Right lobe of liver (tissue), 4 donors: ENCODE measurements at regions not wholly inside any gene's neighbourhood (a gene's known extent, or its start where the extent isn't known, plus 50 kb on each side); places are given as distances from the start of the nearest gene placed in this dataset.

ENCODE experiments used
- POLR2A ChIP-seq: fragments of 450-650 bp; IDR thresholded peaks from one replicate; pipeline ENCODE4 v1.6.1; 2017; ENCODE audit warnings: antibody characterized with exemption, mild to moderate bottlenecking
- TF ChIP-seq, protein P1 (sequence below), 4 donors: fragments of 200-600 bp in 3 of 4; fragments of 450-650 bp in 1 of 4; IDR thresholded peaks; one replicate each; pipeline versions ENCODE4 v1.5.1 to v1.8.0; 2016 to 2022; ENCODE audit warnings: antibody characterized with exemption in 4 of 4, mild to moderate bottlenecking in 2 of 4
- donor health status: DM: no; HTN: no; CAD: no.
- donor health status: DM: no; HTN: no; CAD: no.
- donor health status: DM: no; HTN: yes; CAD: no.

DNA sequence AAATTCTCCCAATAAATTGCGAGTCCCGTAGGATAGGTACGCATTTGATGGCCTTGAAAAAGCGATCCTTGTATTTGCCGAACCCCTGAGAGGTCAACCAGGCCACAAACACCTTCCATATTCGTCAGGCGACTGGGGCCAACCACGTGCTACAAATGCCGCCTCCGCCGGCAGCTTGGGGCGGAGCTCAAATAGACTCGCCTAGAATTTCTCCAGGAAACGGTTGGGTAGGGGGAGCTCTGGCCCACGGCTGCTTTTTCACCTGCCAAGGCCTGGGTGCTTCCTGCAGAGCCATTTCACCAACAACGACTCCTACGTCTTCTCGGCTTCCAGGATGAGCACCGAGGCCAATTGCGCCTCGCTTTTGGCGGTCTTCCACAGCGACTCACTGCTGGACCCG is 53.4 kb upstream of the KIF5B start:
- TF ChIP-seq, protein P1, sequence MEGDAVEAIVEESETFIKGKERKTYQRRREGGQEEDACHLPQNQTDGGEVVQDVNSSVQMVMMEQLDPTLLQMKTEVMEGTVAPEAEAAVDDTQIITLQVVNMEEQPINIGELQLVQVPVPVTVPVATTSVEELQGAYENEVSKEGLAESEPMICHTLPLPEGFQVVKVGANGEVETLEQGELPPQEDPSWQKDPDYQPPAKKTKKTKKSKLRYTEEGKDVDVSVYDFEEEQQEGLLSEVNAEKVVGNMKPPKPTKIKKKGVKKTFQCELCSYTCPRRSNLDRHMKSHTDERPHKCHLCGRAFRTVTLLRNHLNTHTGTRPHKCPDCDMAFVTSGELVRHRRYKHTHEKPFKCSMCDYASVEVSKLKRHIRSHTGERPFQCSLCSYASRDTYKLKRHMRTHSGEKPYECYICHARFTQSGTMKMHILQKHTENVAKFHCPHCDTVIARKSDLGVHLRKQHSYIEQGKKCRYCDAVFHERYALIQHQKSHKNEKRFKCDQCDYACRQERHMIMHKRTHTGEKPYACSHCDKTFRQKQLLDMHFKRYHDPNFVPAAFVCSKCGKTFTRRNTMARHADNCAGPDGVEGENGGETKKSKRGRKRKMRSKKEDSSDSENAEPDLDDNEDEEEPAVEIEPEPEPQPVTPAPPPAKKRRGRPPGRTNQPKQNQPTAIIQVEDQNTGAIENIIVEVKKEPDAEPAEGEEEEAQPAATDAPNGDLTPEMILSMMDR (IDR thresholded peaks at IDR 0.05): no peak
- TF ChIP-seq POLR2A: no peak
